ENCODE measurements at regions not wholly inside any gene's neighbourhood (a gene's known extent, or its start where the extent isn't known, plus 50 kb on each side); places are given as distances from the start of the nearest gene placed in this dataset.

DNA sequence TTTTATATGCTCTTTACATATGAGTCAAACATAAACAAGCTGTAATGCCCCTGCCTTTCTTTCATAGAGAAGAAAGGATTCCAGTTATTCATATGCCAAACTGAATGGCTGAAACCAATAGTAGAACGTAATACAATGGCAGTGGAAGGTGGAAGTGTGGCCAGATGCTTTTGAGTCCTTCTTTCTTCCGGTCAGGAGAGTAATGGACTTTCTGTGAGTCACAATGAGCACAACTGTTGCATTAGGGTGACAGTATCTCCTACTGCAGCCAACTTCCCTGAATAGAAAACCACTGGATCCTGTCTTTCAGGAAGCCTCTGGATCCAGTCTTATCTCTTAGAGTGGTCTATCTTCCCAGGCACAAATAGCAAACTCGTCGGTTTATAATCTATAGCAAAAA, 855.2 kb downstream of the MAT2B start:
- DNase-seq (ENCODE audit: low read depth), result peak; percentile 19
- TF ChIP-seq, protein P1, sequence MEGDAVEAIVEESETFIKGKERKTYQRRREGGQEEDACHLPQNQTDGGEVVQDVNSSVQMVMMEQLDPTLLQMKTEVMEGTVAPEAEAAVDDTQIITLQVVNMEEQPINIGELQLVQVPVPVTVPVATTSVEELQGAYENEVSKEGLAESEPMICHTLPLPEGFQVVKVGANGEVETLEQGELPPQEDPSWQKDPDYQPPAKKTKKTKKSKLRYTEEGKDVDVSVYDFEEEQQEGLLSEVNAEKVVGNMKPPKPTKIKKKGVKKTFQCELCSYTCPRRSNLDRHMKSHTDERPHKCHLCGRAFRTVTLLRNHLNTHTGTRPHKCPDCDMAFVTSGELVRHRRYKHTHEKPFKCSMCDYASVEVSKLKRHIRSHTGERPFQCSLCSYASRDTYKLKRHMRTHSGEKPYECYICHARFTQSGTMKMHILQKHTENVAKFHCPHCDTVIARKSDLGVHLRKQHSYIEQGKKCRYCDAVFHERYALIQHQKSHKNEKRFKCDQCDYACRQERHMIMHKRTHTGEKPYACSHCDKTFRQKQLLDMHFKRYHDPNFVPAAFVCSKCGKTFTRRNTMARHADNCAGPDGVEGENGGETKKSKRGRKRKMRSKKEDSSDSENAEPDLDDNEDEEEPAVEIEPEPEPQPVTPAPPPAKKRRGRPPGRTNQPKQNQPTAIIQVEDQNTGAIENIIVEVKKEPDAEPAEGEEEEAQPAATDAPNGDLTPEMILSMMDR (IDR thresholded peaks at IDR 0.05; ENCODE audit: insufficient read depth, low read depth, low read length, missing control alignments), result no peak
- H3K4me3 ChIP-seq (ENCODE audit: low read length), result no peak overlapping the region

DNA sequence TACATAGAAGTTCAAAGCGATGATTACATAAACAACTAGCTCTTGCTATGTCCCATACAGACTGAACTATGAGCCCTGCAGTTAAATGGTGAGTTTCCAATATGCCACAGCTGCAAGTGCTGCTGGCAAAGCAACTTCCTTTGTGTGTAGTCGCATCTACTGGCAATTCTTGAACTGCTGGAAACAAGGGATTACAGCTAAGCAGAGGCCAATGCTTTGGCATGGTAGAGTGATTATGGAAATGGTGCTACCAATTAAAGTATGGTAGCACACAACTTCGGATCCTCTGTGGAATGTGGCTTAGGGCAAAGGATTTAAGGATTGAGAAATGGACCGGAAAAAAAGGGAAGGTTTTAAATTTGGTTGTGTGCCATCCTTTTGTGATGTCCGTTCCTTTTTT, 856.6 kb downstream of the MAT2B start:
- H3K4me3 ChIP-seq (ENCODE audit: low read length), result no peak overlapping the region
- DNase-seq (ENCODE audit: low read depth), result no peak
- TF ChIP-seq, protein P1 (IDR thresholded peaks at IDR 0.05; ENCODE audit: insufficient read depth, low read depth, low read length, missing control alignments), result no peak

DNA sequence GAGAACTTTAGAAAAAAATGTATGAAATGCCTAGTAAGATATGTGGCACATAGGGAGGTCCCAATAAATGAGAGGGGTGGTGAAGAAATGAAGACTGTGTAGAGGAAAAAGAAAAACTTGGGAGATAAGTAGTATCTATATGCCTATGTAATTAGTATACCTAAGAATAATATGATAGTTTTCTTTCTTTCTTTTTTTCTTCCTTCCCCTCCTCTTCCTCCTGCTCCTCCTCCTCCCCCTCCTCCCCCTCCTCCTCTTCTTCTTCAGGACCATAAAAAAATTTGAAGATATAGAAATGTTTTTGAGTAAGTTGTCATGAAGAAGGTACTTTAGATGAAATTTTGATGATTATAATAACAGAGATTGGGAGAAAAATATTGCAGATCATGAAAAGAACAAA, 857.4 kb downstream of the MAT2B start:
- no peak for DNase-seq (ENCODE audit: low read depth)
- no peak overlapping the region for H3K4me3 ChIP-seq (ENCODE audit: low read length)
- TF ChIP-seq, protein P1 (IDR thresholded peaks at IDR 0.05; ENCODE audit: insufficient read depth, low read depth, low read length, missing control alignments), result no peak

DNA sequence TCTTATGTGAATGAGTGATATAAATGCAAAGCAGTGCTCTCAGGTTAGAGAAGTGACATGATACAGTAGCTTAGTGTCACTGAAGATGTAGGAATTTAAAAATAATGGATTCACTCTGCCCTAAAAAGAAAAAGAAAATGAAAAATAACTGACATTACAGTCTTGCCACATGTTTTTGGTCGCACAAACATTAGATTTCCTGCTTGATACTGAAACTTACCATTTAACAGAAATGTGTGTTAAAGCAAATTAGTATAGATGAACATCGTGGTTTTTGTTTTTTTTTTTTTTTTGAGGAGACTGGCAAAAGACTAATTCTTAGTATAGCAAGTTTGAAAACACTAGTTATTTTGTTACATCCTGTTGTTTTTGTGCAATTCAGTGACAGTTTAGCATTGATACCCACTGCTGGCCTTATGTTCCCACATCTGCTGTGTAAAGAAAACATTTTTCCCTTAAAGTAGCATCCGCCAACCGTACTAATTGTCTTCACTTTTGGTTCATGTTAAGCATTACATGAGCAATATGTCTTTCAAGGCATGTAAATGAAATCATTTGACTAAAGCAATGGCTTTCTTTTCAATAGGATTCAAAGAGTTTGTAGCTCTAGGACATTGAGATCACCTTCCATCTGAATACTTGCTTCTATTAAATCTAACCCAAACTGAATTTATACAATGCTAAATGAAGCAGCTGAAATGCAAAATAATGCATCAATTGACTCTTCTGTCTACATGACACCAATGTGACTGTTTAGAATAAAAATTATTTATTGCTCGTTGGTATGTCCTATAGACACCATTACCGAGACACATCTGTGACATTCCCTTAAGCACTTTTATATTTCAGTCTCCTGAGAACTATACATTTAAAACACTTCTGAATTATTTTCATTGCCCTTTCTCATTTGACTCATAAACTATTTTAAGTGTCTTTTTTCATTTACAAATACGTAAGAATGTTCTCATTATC, 859.1 kb downstream of the MAT2B start:
- TF ChIP-seq, protein P1 (IDR thresholded peaks at IDR 0.05; ENCODE audit: insufficient read depth, low read depth, low read length, missing control alignments), result no peak
- no peak for DNase-seq (ENCODE audit: low read depth)
- H3K4me3 ChIP-seq (ENCODE audit: low read length), result no peak overlapping the region

DNA sequence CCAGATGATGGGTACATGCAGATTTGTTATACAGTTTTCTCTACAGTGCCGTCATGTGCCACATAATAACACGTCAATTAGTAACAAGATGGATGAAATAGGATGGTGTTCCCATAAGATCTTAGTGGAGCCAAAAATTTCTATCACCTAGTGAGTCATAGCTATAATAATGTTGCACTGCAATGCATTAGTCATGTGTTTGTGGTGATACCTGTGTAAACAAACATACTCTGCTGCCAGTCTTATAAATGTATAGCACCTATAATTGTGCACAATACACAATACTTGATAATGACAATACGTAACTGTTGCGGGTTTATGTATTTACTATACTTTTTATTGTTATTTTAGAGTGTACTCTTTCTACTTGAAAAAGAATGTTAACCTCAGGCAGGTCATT, 865.4 kb downstream of the MAT2B start:
- TF ChIP-seq, protein P1 (IDR thresholded peaks at IDR 0.05; ENCODE audit: insufficient read depth, low read depth, low read length, missing control alignments), result no peak
- H3K4me3 ChIP-seq (ENCODE audit: low read length), result no peak overlapping the region
- DNase-seq (ENCODE audit: low read depth), result peak; percentile 77

DNA sequence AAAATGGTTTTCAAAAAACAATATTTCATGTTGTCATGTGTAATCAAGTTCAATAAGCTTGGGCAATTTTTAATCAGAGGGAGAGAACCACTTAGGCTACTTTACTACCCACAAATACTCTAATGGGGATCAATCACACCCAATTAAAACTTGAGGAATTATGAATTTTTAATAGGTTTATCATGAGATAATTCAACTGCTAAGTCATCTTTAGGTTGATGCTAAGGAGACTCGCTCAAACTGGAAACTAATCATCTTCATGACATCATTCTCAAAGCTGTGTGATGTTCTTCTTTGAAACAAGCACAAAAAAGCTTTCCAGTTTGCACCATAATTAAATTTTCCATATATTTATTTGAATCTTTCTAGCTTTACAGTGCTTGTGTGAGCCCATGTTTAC, 867.5 kb downstream of the MAT2B start:
- TF ChIP-seq, protein P1 (IDR thresholded peaks at IDR 0.05; ENCODE audit: insufficient read depth, low read depth, low read length, missing control alignments), result no peak
- H3K4me3 ChIP-seq (ENCODE audit: low read length), result no peak overlapping the region
- DNase-seq (ENCODE audit: low read depth), result no peak
